Mesenchymal stem cell (in vitro differentiated cells and primary cell): ENCODE measurements at regions not wholly inside any gene's neighbourhood (a gene's known extent, or its start where the extent isn't known, plus 50 kb on each side); places are given as distances from the start of the nearest gene placed in this dataset.

Experiments used
- DNase-seq: peaks from one replicate; pipeline ENCODE4 v3.0.0-alpha.2; 2013
- H2AFZ ChIP-seq: one replicate; pipeline ENCODE4 v1.6.1; 2013; ENCODE audit warnings: low read depth, mild to moderate bottlenecking, control low read depth, inconsistent platforms, low read length, moderate library complexity
- H2AK5ac ChIP-seq: 2 replicates; pipeline ENCODE4 v1.6.1; 2013; ENCODE audit warnings: low read length, moderate library complexity, mild to moderate bottlenecking, inconsistent platforms; ENCODE audit not compliant: severe bottlenecking
- H2BK120ac ChIP-seq: one replicate; pipeline ENCODE4 v1.6.1; 2013; ENCODE audit warnings: low read depth, mild to moderate bottlenecking, inconsistent platforms, low read length, moderate library complexity
- H2BK12ac ChIP-seq, 2 experiments: one replicate each; pipeline ENCODE4 v1.6.1; 2013; ENCODE audit warnings: inconsistent platforms in 2 of 2, low read length in 2 of 2, mild to moderate bottlenecking in 2 of 2, moderate library complexity in 2 of 2, control low read depth in 1 of 2
- H2BK15ac ChIP-seq: one replicate; pipeline ENCODE4 v1.6.1; 2013; ENCODE audit warnings: mild to moderate bottlenecking, low read depth, inconsistent platforms; ENCODE audit not compliant: poor library complexity, severe bottlenecking
- H2BK5ac ChIP-seq: 2 replicates; pipeline ENCODE4 v1.6.1; 2013; ENCODE audit warnings: low read depth, mild to moderate bottlenecking, low read length, control low read depth, inconsistent platforms; ENCODE audit not compliant: poor library complexity, severe bottlenecking
- H3K14ac ChIP-seq, 2 experiments: one replicate each; pipeline ENCODE4 v1.6.1; 2013; ENCODE audit warnings: inconsistent platforms in 2 of 2, low read length in 2 of 2, control low read depth in 1 of 2, mild to moderate bottlenecking in 1 of 2, moderate library complexity in 1 of 2
- H3K18ac ChIP-seq, 2 experiments: one replicate each; pipeline ENCODE4 v1.6.1; 2013; ENCODE audit warnings: inconsistent platforms in 2 of 2, low read length in 2 of 2, control low read depth in 1 of 2, low read depth in 1 of 2, mild to moderate bottlenecking in 1 of 2
- H3K23ac ChIP-seq, 2 experiments: one replicate each; pipeline ENCODE4 v1.6.1; 2013; ENCODE audit warnings: inconsistent platforms in 2 of 2, low read length in 2 of 2, mild to moderate bottlenecking in 2 of 2, moderate library complexity in 2 of 2, control low read depth in 1 of 2
- H3K27ac ChIP-seq: 2 replicates; pipeline ENCODE4 v1.5.1; 2013; ENCODE audit warnings: mild to moderate bottlenecking, moderate library complexity, low read length, control low read depth, inconsistent platforms; ENCODE audit not compliant: poor library complexity, severe bottlenecking
- H3K27me3 ChIP-seq, 2 experiments: 2 replicates each; pipeline versions ENCODE4 v1.6.1 to v1.7.0; 2013; ENCODE audit warnings: low read length in 2 of 2, mild to moderate bottlenecking in 2 of 2, moderate library complexity in 2 of 2, control low read depth in 1 of 2, inconsistent platforms in 1 of 2; ENCODE audit not compliant: control insufficient read depth in 1 of 2, insufficient read depth in 1 of 2
- H3K36me3 ChIP-seq, 2 experiments: 2 replicates each; pipeline versions ENCODE4 v1.6.1 to v1.7.0; 2013; ENCODE audit warnings: low read length in 2 of 2, control low read depth in 1 of 2, inconsistent platforms in 1 of 2, low read depth in 1 of 2, mild to moderate bottlenecking in 1 of 2; ENCODE audit not compliant: insufficient read depth in 2 of 2, control insufficient read depth in 1 of 2
- H3K4ac ChIP-seq, 2 experiments: one replicate each; pipeline ENCODE4 v1.6.1; 2013; ENCODE audit warnings: inconsistent platforms in 2 of 2, low read length in 2 of 2, mild to moderate bottlenecking in 2 of 2, moderate library complexity in 2 of 2, control low read depth in 1 of 2, low read depth in 1 of 2
- H3K4me1 ChIP-seq: 2 replicates; pipeline ENCODE4 v1.6.1; 2013; ENCODE audit warnings: low read depth, low read length, control low read depth; ENCODE audit not compliant: control insufficient read depth, insufficient read depth
- H3K4me2 ChIP-seq: 2 replicates; pipeline ENCODE4 v1.6.1; 2013; ENCODE audit warnings: low read length, mild to moderate bottlenecking, inconsistent platforms; ENCODE audit not compliant: poor library complexity, severe bottlenecking
- H3K4me3 ChIP-seq, 2 experiments: 2 replicates each; pipeline versions ENCODE4 v1.5.1 to v1.7.0; 2013; ENCODE audit warnings: low read length in 2 of 2, mild to moderate bottlenecking in 2 of 2, control low read depth in 1 of 2, low read depth in 1 of 2; ENCODE audit not compliant: insufficient read depth in 1 of 2
- H3K79me1 ChIP-seq: replicated peaks from 2 replicates; pipeline ENCODE4 v1.6.1; 2013; ENCODE audit warnings: mild to moderate bottlenecking, control low read depth, low read length, inconsistent platforms; ENCODE audit not compliant: poor library complexity, severe bottlenecking
- H3K9ac ChIP-seq: 2 replicates; pipeline ENCODE4 v1.7.0; 2013; ENCODE audit warnings: mild to moderate bottlenecking, low read length, moderate library complexity
- H3K9me3 ChIP-seq: 2 replicates; pipeline ENCODE4 v1.7.0; 2013; ENCODE audit warnings: mild to moderate bottlenecking, low read length; ENCODE audit not compliant: control insufficient read depth
- H4K8ac ChIP-seq: one replicate; pipeline ENCODE4 v1.6.1; 2013; ENCODE audit warnings: inconsistent platforms, mild to moderate bottlenecking, low read length, moderate library complexity
- H4K91ac ChIP-seq: one replicate; pipeline ENCODE4 v1.6.1; 2013; ENCODE audit warnings: mild to moderate bottlenecking, low read length, inconsistent platforms
- WGBS: methylation state at CpG from one replicate; pipeline ENCODE4 v1.1.7; 2013; ENCODE audit warnings: mixed read lengths; 5-methylcytosine and 5-hydroxymethylcytosine counted together

DNA sequence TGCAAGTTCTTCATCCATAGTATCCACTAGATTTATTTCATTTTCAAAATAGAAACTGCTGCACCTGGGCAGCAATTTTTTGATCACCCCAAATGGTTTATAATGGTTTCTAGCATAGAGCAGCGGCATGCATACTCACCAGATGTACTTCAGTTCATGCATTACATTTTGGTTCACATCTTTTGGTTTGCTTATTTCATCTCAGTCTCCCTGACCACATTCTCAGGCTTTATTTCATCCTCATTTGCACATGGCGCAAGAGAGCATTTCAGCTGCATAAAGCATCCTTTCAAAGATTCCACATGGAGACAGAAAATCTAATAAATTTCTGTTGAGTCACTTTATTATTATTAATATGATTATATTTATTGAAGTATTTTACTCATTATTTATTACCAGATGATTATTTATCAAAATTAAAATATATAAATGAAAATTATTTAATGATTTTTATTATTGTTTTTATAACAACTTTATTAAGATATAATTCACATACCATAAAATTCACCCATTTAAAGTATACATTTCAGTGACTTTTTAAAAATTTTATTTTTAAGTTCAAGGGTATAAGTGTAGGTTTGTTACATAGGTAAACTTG lies 284.6 kb downstream of the TXNL1 start:
- Histone ChIP-seq H4K91ac (no peak overlapping the region), H3K4ac (no peak overlapping the region), H2BK120ac (no peak overlapping the region), H2AFZ (no peak overlapping the region), H3K14ac (no peak overlapping the region), H2BK5ac (no peak overlapping the region), H2AK5ac (no peak overlapping the region), H3K27ac (no peak overlapping the region), H3K9me3 (no peaks in the 10 kb centered on the region), H3K4me2 (no peak overlapping the region), H3K9ac (no peak overlapping the region), H3K4me1 (no peaks in the 10 kb centered on the region), H2BK12ac (no peak overlapping the region), H3K18ac (no peak overlapping the region), H3K36me3 (no peaks in the 10 kb centered on the region), H3K79me1 (no peaks in the 10 kb centered on the region), H3K4me3 (no peak overlapping the region), H3K27me3 (no peaks in the 10 kb centered on the region), H4K8ac (no peak overlapping the region), H2BK15ac (no peak overlapping the region), H3K23ac (no peak overlapping the region)
- WGBS, result 83% methylated on average over 1 of the region's 2 CpGs
- DNase-seq, result no peak

DNA sequence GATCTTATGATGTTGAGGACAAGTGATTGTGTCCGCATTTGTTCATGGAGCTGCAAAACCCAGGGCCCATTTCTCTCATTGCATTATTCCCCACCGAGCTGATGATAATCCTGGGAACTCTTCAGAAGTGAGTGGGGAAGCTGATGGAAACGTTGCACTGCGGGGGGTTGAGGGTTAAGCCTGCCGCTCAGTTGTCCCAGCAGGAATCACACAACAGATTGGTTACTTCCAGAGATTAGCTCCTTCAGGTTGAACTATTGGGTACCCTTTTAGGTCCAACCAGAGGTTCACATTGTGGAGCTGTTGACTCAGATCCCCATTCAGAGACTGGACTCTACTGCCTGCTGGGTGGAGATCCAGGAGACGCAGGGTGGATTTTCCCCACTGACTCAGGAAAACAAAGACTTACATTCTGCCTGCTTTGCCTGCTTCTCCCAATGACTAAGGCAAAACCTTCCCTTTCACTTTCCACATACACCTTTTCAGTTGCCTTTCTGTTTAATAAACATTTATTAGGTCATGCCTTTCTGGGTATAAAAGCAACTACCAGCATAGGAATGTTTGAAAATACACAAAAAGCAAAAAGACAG lies 286.4 kb downstream of the TXNL1 start:
- Histone ChIP-seq H3K4me2 (no peak overlapping the region), H3K9me3 (no peaks in the 10 kb centered on the region), H3K18ac (no peak overlapping the region), H3K23ac (no peak overlapping the region), H2AK5ac (no peak overlapping the region), H3K27me3 (no peaks in the 10 kb centered on the region), H2BK120ac (no peak overlapping the region), H4K91ac (no peak overlapping the region), H3K9ac (no peak overlapping the region), H3K27ac (no peak overlapping the region), H3K4me3 (no peak overlapping the region), H4K8ac (no peak overlapping the region), H3K4me1 (no peaks in the 10 kb centered on the region), H2BK15ac (no peak overlapping the region), H3K79me1 (no peaks in the 10 kb centered on the region), H2BK12ac (no peak overlapping the region), H2AFZ (no peak overlapping the region), H2BK5ac (no peak overlapping the region), H3K36me3 (no peaks in the 10 kb centered on the region), H3K14ac (no peak overlapping the region), H3K4ac (no peak overlapping the region)
- peak; percentile 7 for DNase-seq
- WGBS, result 48% methylated on average over 6 of the region's 6 CpGs

DNA sequence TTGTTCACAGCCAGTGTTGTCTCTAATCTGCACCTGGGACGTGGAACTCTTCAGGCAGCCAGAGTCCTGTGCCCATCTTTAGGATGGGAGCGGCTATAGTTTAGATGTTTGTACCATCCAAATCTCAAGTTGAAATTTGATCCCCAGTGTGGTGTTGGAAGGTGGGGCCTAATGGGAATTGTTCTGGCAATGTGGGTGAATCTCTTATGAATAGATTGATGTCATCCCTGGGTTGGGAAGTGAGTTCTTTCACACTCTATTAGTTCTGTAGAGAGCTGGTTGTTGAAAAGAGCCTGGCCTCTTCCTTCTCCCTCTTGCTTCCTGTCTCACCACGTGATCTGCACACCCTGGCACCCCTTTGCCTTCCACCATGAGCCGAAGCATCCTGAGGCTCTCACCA lies 300.9 kb downstream of the TXNL1 start:
- H3K23ac ChIP-seq, result no peak overlapping the region
- 67% methylated on average over 4 of the region's 4 CpGs for WGBS
- H3K4ac ChIP-seq, result no peak overlapping the region
- H3K27me3 ChIP-seq, result no peaks in the 10 kb centered on the region
- no peaks in the 10 kb centered on the region for H3K79me1 ChIP-seq
- no peak overlapping the region for H2AK5ac ChIP-seq
- no peak overlapping the region for H2AFZ ChIP-seq
- no peak overlapping the region for H3K4me3 ChIP-seq
- H3K4me2 ChIP-seq, result no peak overlapping the region
- H3K14ac ChIP-seq, result no peak overlapping the region
- no peaks in the 10 kb centered on the region for H3K9me3 ChIP-seq
- no peak overlapping the region for H2BK120ac ChIP-seq
- no peaks in the 10 kb centered on the region for H3K4me1 ChIP-seq
- no peak overlapping the region for H2BK5ac ChIP-seq
- no peak overlapping the region for H4K8ac ChIP-seq
- H2BK15ac ChIP-seq, result no peak overlapping the region
- no peak overlapping the region for H3K18ac ChIP-seq
- no peaks in the 10 kb centered on the region for H3K36me3 ChIP-seq
- H3K27ac ChIP-seq, result no peak overlapping the region
- no peak overlapping the region for H3K9ac ChIP-seq
- no peak overlapping the region for H2BK12ac ChIP-seq
- no peak overlapping the region for H4K91ac ChIP-seq
- DNase-seq, result no peak

DNA sequence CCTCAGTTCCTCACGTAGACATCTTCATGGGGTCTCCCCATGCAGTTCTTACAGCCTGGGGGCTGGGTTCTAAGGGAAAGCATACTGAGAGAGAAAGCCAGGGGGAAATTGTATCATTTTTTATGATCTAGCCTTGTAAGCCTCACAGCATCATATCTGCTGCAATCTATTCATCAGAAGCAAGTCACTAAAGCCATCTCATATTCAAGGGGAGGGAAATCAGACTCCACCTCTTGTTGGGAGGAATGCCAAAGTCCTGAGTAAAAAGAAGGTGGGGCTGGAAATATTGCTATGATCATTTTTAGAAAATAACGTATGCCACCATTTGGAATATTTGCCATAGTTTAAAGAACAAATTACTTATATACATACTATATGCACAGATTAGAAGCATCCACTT lies 304.6 kb downstream of the TXNL1 start:
- H3K4ac ChIP-seq, result no peak overlapping the region
- no peak overlapping the region for H2BK120ac ChIP-seq
- WGBS, result 100% methylated on average over 1 of the region's 2 CpGs
- no peaks in the 10 kb centered on the region for H3K36me3 ChIP-seq
- H3K14ac ChIP-seq, result no peak overlapping the region
- H3K79me1 ChIP-seq, result no peaks in the 10 kb centered on the region
- no peaks in the 10 kb centered on the region for H3K27me3 ChIP-seq
- no peak for DNase-seq
- no peak overlapping the region for H2AK5ac ChIP-seq
- H4K91ac ChIP-seq, result no peak overlapping the region
- H4K8ac ChIP-seq, result no peak overlapping the region
- no peak overlapping the region for H2BK5ac ChIP-seq
- no peak overlapping the region for H2BK12ac ChIP-seq
- no peak overlapping the region for H3K9ac ChIP-seq
- no peak overlapping the region for H3K23ac ChIP-seq
- H2AFZ ChIP-seq, result no peak overlapping the region
- no peak overlapping the region for H2BK15ac ChIP-seq
- no peaks in the 10 kb centered on the region for H3K9me3 ChIP-seq
- no peak overlapping the region for H3K18ac ChIP-seq
- no peak overlapping the region for H3K4me2 ChIP-seq
- no peak overlapping the region for H3K4me3 ChIP-seq
- no peak overlapping the region for H3K27ac ChIP-seq
- no peaks in the 10 kb centered on the region for H3K4me1 ChIP-seq
